ENCODE measurements at regions not wholly inside any gene's neighbourhood (a gene's known extent, or its start where the extent isn't known, plus 50 kb on each side); places are given as distances from the start of the nearest gene placed in this dataset.

GRCh38 chr12:84562331-84562730 is 350.3 kb downstream of the SLC6A15 start:
- no peaks in the 10 kb centered on the region for H3K36me3 Mint-ChIP-seq
- H3K27me3 Mint-ChIP-seq = no peaks in the 10 kb centered on the region
- ATAC-seq (replicated peaks) (no peak), DNase-seq (no peak)
- no peak overlapping the region for H3K27ac Mint-ChIP-seq
- no peak overlapping the region for H3K4me3 Mint-ChIP-seq
- H3K9me3 Mint-ChIP-seq = peaks cover 0 to 2% of the 10 kb centered on the region in 2 donors
- no peaks in the 10 kb centered on the region for H3K4me1 Mint-ChIP-seq

DNA sequence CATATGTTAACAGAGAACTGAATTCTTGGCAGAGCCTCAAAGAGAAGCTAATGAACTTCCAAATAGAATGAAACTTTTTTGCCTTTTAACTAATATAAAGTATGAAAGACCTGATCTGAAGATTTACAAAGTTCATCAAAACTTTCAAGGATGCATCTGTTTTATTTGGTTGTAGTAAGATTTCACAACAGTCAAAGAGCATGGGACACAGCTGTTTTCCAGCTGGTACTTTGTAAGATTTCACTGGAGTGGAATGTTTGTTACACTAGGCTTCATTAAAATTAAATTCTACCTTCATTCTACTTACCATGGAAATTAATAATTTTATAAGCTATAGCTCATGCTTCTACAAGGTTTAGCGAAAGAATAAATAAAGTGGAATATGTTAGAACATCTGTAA is 351.2 kb downstream of the SLC6A15 start:
- no peak for ATAC-seq (replicated peaks)
- H3K4me3 Mint-ChIP-seq = no peak overlapping the region

GRCh38 chr12:84554199-84554723 is 358.3 kb downstream of the SLC6A15 start:
- ATAC-seq (replicated peaks) (no peak), DNase-seq (no peak)
- no peaks in the 10 kb centered on the region for H3K9me3 Mint-ChIP-seq
- no peak overlapping the region for H3K27ac Mint-ChIP-seq
- H3K4me3 Mint-ChIP-seq = no peak overlapping the region
- H3K4me1 Mint-ChIP-seq = no peaks in the 10 kb centered on the region
- H3K36me3 Mint-ChIP-seq = no peaks in the 10 kb centered on the region
- no peaks in the 10 kb centered on the region for H3K27me3 Mint-ChIP-seq

More for the DNA sequence above, 351.2 kb downstream of the SLC6A15 start:
- no peak for DNase-seq
- Mint-ChIP-seq H3K36me3 (no peaks in the 10 kb centered on the region), H3K27ac (no peak overlapping the region), H3K27me3 (no peaks in the 10 kb centered on the region), H3K4me1 (no peaks in the 10 kb centered on the region), H3K9me3 (no peaks in the 10 kb centered on the region)

GRCh38 chr12:84553331-84554117 is 359.1 kb downstream of the SLC6A15 start:
- no peaks in the 10 kb centered on the region for H3K4me1 Mint-ChIP-seq
- DNase-seq (no peak), ATAC-seq (replicated peaks) (no peak)
- H3K27ac Mint-ChIP-seq = no peak overlapping the region
- H3K4me3 Mint-ChIP-seq = no peak overlapping the region
- H3K36me3 Mint-ChIP-seq = no peaks in the 10 kb centered on the region
- H3K27me3 Mint-ChIP-seq = no peaks in the 10 kb centered on the region
- no peaks in the 10 kb centered on the region for H3K9me3 Mint-ChIP-seq

DNA sequence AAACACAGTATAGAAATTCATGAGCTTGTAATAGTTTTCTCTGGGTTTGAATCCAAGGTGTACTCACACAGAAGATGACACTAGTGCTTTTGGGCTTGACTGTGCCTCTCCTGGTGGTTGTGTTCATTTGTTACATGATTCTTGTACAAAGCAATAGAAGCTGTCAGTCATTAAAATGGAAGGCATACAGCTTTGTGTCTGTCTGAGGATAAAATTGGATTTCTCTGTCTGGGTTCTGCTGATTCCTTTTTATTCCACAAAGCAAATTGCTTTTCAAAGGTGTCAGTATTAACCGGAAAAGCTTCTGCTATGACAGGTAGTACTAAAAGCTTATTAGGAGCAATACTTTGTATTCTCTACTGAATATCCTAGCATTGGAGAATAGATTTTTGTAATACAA is 361.2 kb downstream of the SLC6A15 start:
- no peak overlapping the region for H3K4me3 Mint-ChIP-seq
- H3K27ac Mint-ChIP-seq = no peak overlapping the region
- no peaks in the 10 kb centered on the region for H3K4me1 Mint-ChIP-seq
- peaks cover 0 to 1% of the 10 kb centered on the region in 2 donors for H3K9me3 Mint-ChIP-seq
- no peaks in the 10 kb centered on the region for H3K27me3 Mint-ChIP-seq
- DNase-seq (no peak), ATAC-seq (replicated peaks) (no peak)
- no peaks in the 10 kb centered on the region for H3K36me3 Mint-ChIP-seq

DNA sequence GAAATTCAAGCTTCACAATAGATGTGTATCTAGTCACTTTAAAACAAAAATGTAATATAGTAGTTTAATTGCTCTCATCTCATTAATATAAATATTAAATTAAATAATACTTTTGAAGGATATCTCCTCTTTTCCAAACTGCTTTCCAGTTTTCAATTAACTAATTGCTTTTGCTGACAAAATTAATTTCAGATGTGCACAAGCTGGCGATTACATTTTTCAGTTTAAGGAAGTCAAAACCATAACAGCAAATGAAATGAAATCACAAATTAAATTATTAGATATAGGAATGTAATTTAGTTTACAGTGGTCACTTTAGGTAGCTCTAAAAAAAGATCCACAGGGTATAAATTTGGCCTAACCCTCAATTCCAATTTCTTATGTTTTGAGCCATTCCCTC is 362.1 kb downstream of the SLC6A15 start:
- Mint-ChIP-seq H3K4me3 (no peak overlapping the region), H3K9me3 (peaks cover 0 to 3% of the 10 kb centered on the region in 2 donors), H3K4me1 (no peaks in the 10 kb centered on the region), H3K27ac (no peak overlapping the region), H3K36me3 (no peaks in the 10 kb centered on the region), H3K27me3 (no peaks in the 10 kb centered on the region)
- no peak for DNase-seq
- ATAC-seq (replicated peaks) = no peak

- ATAC-seq (replicated peaks) = no peak
- H3K27ac Mint-ChIP-seq = no peak overlapping the region
- H3K4me3 Mint-ChIP-seq = no peak overlapping the region
- H3K36me3 Mint-ChIP-seq = no peaks in the 10 kb centered on the region
- H3K4me1 Mint-ChIP-seq = no peaks in the 10 kb centered on the region
- H3K9me3 Mint-ChIP-seq = peaks cover 0 to 8% of the 10 kb centered on the region in 2 donors
- no peak for DNase-seq
- H3K27me3 Mint-ChIP-seq = no peaks in the 10 kb centered on the region
These were observed 370.3 kb downstream of the SLC6A15 start for GRCh38 chr12:84542289-84542688.

DNA sequence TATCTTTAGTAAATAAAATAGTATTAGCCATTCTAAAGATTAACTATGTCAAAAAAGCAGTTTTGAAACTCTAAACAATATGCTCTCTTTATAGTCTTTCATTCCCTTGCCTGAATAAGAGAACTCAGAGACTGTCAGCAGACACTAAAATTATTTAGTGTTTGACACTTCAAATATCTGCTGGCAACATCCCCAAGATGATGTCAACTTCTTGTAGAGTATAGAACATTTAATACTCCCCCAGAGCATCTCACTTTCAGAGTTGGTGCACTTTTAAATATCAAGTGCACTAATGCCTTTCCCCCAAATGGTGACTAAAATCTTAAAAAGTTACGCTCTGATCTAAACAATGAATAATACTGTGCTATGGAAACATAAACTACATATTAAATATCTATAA is 374.9 kb downstream of the SLC6A15 start:
- no peak for DNase-seq
- no peaks in the 10 kb centered on the region for H3K27me3 Mint-ChIP-seq
- no peak for ATAC-seq (replicated peaks)

GRCh38 chr12:84512751-84513150 is 399.8 kb downstream of the SLC6A15 start:
- H3K9me3 Mint-ChIP-seq = peaks cover 0 to 3% of the 10 kb centered on the region in 2 donors
- no peak overlapping the region for H3K4me3 Mint-ChIP-seq
- H3K4me1 Mint-ChIP-seq = peaks cover 0 to 1% of the 10 kb centered on the region in 2 donors
- ATAC-seq (replicated peaks) (no peak), DNase-seq (no peak)
- H3K27me3 Mint-ChIP-seq = no peaks in the 10 kb centered on the region
- H3K36me3 Mint-ChIP-seq = no peaks in the 10 kb centered on the region
- H3K27ac Mint-ChIP-seq = no peak overlapping the region

More for the DNA sequence above, 374.9 kb downstream of the SLC6A15 start:
- peaks cover 0 to 6% of the 10 kb centered on the region in 2 donors for H3K9me3 Mint-ChIP-seq
- H3K4me1 Mint-ChIP-seq = no peaks in the 10 kb centered on the region
- H3K4me3 Mint-ChIP-seq = no peak overlapping the region
- H3K36me3 Mint-ChIP-seq = no peaks in the 10 kb centered on the region
- no peak overlapping the region for H3K27ac Mint-ChIP-seq

DNA sequence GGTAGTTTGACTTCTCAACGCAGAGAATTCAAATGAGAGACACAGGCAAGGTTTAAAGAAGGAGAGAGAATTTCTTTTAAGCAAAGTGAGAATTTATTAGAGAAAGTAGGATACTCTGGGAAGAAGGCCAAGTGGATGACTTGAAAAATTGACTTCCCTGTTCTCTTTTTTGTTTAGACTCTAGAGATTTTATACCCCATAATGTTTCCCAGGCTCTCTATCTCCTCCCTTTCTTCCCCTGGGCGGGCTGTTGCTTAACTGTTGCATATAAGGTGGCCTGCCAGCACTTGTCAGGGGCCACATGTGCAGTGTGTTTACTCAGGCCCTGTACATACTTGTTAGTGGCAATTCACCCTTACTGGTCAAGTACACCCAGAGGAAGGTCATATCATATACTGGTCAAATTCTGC is 403.7 kb downstream of the SLC6A15 start:
- no peak for ATAC-seq (replicated peaks)
- Mint-ChIP-seq H3K27ac (no peak overlapping the region), H3K36me3 (no peaks in the 10 kb centered on the region), H3K4me1 (peaks cover 0 to 1% of the 10 kb centered on the region in 2 donors), H3K27me3 (no peaks in the 10 kb centered on the region), H3K4me3 (no peak overlapping the region), H3K9me3 (no peaks in the 10 kb centered on the region)
- DNase-seq = no peak

- no peaks in the 10 kb centered on the region for H3K9me3 Mint-ChIP-seq
- no peaks in the 10 kb centered on the region for H3K27me3 Mint-ChIP-seq
- no peaks in the 10 kb centered on the region for H3K36me3 Mint-ChIP-seq
- no peak overlapping the region for H3K27ac Mint-ChIP-seq
- DNase-seq (no peak), ATAC-seq (replicated peaks) (peak; percentile 66 to 77)
- H3K4me1 Mint-ChIP-seq = peaks cover 0 to 1% of the 10 kb centered on the region in 2 donors
- no peak overlapping the region for H3K4me3 Mint-ChIP-seq
These were observed 404.4 kb downstream of the SLC6A15 start for GRCh38 chr12:84507956-84508850.

- H3K4me3 Mint-ChIP-seq = no peak overlapping the region
- H3K27me3 Mint-ChIP-seq = no peaks in the 10 kb centered on the region
- DNase-seq = no peak
These were observed 406.3 kb downstream of the SLC6A15 start for GRCh38 chr12:84506282-84506681.

DNA sequence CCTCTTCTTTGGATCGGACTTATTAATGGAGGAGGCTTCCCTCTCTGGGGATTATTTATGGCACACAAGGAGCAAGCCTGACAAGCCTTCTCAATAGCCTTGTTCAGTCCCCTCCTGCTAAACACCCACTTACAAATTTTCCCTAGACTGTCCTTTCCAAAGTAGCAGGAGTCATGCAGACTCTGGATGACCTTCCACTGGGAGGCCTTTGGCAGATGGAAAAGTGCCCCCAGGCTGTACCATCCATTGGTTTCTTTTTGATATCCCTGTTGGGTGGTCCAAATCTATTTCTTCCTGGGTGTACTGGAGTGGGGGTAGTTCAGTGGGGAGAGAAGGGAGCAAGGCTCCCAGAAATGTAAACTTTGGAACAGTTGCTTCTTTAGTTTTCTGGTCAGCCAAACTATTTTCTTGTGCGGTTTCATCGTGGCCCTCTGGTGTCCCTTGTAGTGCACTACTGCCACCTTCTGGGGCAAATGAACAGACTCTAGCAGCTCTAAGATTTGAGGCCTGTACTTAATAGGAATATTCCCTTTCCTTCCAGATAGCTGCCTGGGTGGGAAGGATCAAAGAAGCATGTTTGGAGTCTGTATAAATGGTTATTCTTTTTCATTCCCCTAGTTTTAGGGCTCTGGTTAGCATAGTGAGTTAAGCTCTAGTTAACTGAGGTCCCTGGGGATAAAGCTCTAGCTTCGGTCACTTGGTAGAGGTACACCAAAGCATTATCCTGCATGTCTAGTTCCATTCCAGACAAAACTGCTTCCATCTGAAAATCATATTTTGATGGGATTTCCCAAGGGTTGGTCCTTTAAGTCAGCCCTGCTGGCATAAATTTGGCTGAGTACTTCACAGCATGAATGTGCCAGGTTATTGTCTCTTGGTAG is 409.5 kb downstream of the SLC6A15 start:
- DNase-seq (peak; percentile 9), ATAC-seq (replicated peaks) (peak; percentile 69 to 76)
- H3K27ac Mint-ChIP-seq = no peak overlapping the region
- no peaks in the 10 kb centered on the region for H3K36me3 Mint-ChIP-seq
- no peaks in the 10 kb centered on the region for H3K9me3 Mint-ChIP-seq
- no peak overlapping the region for H3K4me3 Mint-ChIP-seq
- H3K4me1 Mint-ChIP-seq = no peaks in the 10 kb centered on the region
- no peaks in the 10 kb centered on the region for H3K27me3 Mint-ChIP-seq

More at GRCh38 chr12:84506282-84506681, 406.3 kb downstream of the SLC6A15 start:
- ATAC-seq (replicated peaks) = no peak
- Mint-ChIP-seq H3K9me3 (no peaks in the 10 kb centered on the region), H3K27ac (no peak overlapping the region), H3K4me1 (peaks cover 0 to 1% of the 10 kb centered on the region in 2 donors), H3K36me3 (no peaks in the 10 kb centered on the region)
